Uterus (tissue), 3 donors: ENCODE measurements at regions not wholly inside any gene's neighbourhood (a gene's known extent, or its start where the extent isn't known, plus 50 kb on each side); places are given as distances from the start of the nearest gene placed in this dataset.

Source experiments
- DNase-seq, 2 donors: peaks; one replicate each; pipeline ENCODE4 v3.0.0-alpha.2; 2019 to 2020
- H3K27ac ChIP-seq, 2 donors: fragments of 200-600 bp; sonication (generic); 1 replicate in 1 of 2; 2 replicates in 1 of 2; pipeline ENCODE4 v1.5.1; 2016 to 2018
- H3K27me3 ChIP-seq, 2 donors: fragments of 200-600 bp; sonication (generic); one replicate each; pipeline ENCODE4 v1.5.1; 2018 to 2019; ENCODE audit warnings: control low read depth in 1 of 2
- H3K36me3 ChIP-seq, 2 donors: fragments of 200-600 bp; sonication (generic); one replicate each; pipeline ENCODE4 v1.5.1; 2019; ENCODE audit warnings: control low read depth in 1 of 2
- H3K4me1 ChIP-seq, 2 donors: fragments of 200-600 bp; sonication (generic); one replicate each; pipeline ENCODE4 v1.5.1; 2018 to 2019; ENCODE audit warnings: control low read depth in 1 of 2
- H3K4me3 ChIP-seq, 2 donors: fragments of 200-600 bp; sonication (generic); 1 replicate in 1 of 2; 2 replicates in 1 of 2; pipeline ENCODE4 v1.5.1; 2018 to 2019; ENCODE audit warnings: mild to moderate bottlenecking in 1 of 2
- H3K9me3 ChIP-seq, 2 donors: fragments of 200-600 bp; sonication (generic); one replicate each; pipeline ENCODE4 v1.5.1; 2019; ENCODE audit warnings: control low read depth in 1 of 2
- POLR2A ChIP-seq, 2 donors: fragments of 450-650 bp; IDR thresholded peaks; one replicate each; pipeline ENCODE4 v1.6.1; 2016; ENCODE audit warnings: antibody characterized with exemption in 2 of 2, mild to moderate bottlenecking in 1 of 2, moderate library complexity in 1 of 2
- intact Hi-C: fragments of 100-400 bp; cut with DNase I; formaldehyde crosslinking; loops from one replicate; pipeline ENCODE4 v1.15.1; 2023; ENCODE audit warnings: low total_unique reads
- TF ChIP-seq, protein P1 (sequence below), 4 experiments: fragments of 200-600 bp in 2 of 4; fragments of 450-650 bp in 2 of 4; sonication (generic) in 2 of 4; IDR thresholded peaks; one replicate each; pipeline ENCODE4 v1.5.1; 2016 to 2019; ENCODE audit warnings: antibody characterized with exemption in 4 of 4, mild to moderate bottlenecking in 2 of 4, moderate library complexity in 1 of 4
- donor health status: DM: yes; HTN: yes; CAD: no.

DNA sequence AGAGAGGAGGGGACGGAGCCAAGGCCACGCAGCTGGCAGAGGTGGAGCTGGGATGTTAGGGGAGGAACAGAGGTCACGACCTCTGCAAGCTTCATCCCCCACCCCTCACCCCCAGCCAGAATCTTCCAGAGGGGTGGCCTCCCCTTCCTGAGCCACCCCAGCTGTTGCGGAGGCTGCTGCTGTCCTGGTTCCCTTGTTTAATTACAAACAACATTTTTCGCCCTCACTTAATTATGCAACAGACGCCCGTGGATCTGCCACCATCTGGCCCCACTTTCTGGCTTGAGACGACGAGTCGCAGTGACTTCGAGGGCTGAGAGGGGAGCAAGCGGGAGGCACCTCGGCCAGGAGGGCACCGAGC lies 153.7 kb upstream of the PTPN1 start:
- no peaks in the 10 kb centered on the region for H3K4me1 ChIP-seq
- H3K36me3 ChIP-seq: no peaks in the 10 kb centered on the region
- DNase-seq: no peak
- TF ChIP-seq POLR2A (IDR thresholded peaks at IDR 0.05): no peak
- TF ChIP-seq, protein P1, sequence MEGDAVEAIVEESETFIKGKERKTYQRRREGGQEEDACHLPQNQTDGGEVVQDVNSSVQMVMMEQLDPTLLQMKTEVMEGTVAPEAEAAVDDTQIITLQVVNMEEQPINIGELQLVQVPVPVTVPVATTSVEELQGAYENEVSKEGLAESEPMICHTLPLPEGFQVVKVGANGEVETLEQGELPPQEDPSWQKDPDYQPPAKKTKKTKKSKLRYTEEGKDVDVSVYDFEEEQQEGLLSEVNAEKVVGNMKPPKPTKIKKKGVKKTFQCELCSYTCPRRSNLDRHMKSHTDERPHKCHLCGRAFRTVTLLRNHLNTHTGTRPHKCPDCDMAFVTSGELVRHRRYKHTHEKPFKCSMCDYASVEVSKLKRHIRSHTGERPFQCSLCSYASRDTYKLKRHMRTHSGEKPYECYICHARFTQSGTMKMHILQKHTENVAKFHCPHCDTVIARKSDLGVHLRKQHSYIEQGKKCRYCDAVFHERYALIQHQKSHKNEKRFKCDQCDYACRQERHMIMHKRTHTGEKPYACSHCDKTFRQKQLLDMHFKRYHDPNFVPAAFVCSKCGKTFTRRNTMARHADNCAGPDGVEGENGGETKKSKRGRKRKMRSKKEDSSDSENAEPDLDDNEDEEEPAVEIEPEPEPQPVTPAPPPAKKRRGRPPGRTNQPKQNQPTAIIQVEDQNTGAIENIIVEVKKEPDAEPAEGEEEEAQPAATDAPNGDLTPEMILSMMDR (IDR thresholded peaks at IDR 0.05): no peak
- no peaks in the 10 kb centered on the region for H3K27me3 ChIP-seq
- intact Hi-C loops: no loop called here
- H3K9me3 ChIP-seq: no peaks in the 10 kb centered on the region
- no peak overlapping the region for H3K27ac ChIP-seq
- H3K4me3 ChIP-seq: no peak overlapping the region

DNA sequence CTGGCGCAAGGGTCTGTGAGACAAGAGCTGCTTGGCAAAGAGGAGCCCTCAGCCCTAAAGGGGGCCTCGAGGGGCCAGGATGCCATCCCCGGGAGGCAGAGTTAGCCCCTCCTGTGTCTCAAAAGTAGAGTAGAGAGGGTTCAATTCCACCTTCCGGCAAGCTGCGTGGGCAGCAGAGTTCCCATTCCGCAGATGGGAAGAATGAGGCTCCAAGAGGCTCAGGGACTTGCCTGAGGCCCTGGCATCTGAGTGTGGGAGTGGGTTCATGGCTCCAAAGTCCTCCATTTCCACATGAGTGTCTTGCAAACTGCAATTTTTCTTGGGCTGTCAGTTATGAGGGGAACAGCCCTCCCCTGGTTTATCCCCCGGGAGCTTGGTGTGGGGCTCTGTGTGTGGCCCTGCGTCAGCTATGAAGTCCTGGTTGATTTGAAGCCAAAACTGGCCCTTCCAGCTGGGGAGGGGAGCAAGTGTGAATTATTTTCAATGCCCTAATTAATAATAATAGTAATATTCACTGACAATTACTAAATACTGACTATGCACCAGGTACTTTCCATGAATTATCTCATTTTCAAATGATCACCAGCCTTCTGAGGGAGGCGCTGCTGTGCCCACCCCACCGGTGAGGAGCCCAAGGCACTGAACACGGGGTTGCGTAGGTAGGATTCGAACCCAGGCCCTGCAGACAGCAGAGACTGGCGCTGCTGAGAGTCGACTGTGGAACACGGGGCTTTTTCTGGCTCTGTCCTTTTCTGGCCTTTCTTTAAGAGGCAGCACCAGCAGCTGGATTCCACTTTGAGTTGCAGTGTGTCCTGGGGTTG lies 153.0 kb upstream of the PTPN1 start:
- H3K27me3 ChIP-seq: no peaks in the 10 kb centered on the region
- H3K4me3 ChIP-seq: no peak overlapping the region
- intact Hi-C loops: no loop called here
- no peak for DNase-seq
- no peaks in the 10 kb centered on the region for H3K9me3 ChIP-seq
- H3K4me1 ChIP-seq: no peaks in the 10 kb centered on the region
- no peak for TF ChIP-seq POLR2A (IDR thresholded peaks at IDR 0.05)
- TF ChIP-seq, protein P1 (IDR thresholded peaks at IDR 0.05): no peak
- no peak overlapping the region for H3K27ac ChIP-seq
- no peaks in the 10 kb centered on the region for H3K36me3 ChIP-seq

DNA sequence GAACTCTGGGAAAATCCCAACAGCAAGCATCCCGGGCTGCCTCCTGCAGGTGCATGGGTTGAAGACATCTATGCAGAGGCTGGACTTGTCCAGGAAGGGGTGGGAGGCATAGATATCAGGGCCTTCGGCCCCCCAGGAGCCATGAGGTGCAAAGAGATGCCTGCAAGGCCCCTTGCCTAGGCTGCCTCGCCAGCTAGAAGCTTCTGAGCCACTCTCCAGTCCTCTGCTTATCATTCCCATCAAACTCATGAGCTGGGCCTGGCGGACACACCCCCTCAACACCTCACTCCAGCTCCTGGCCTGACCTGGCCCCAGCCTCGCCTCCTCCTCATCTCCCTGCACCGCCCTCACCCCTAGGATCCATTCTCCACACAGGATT lies 152.4 kb upstream of the PTPN1 start:
- no peaks in the 10 kb centered on the region for H3K9me3 ChIP-seq
- no peak overlapping the region for H3K27ac ChIP-seq
- intact Hi-C loops: no loop called here
- H3K4me1 ChIP-seq: no peaks in the 10 kb centered on the region
- H3K4me3 ChIP-seq: no peak overlapping the region
- no peaks in the 10 kb centered on the region for H3K27me3 ChIP-seq
- TF ChIP-seq, protein P1 (IDR thresholded peaks at IDR 0.05): no peak
- no peak for TF ChIP-seq POLR2A (IDR thresholded peaks at IDR 0.05)
- no peaks in the 10 kb centered on the region for H3K36me3 ChIP-seq
- no peak for DNase-seq

DNA sequence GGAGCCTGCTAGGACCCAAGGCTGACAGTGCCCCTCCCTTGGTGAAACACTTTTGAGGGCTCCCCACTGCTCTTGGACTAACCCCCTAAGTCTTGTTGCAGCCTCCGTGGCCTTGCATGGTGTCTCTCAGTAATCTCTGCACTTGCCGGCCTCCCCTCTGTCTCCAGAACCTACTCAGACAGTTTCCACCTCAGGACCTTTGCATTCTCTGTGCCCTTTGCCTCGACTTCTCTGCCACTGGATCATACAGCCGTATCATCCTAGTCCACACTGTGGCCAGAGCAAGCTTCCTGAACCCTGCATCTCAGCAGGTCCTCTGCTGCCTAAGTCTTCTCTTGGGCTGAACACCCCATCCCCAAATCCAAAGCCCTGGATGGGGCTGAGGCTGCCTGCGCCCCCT lies 152.0 kb upstream of the PTPN1 start:
- Histone ChIP-seq H3K4me3 (no peak overlapping the region), H3K27me3 (no peaks in the 10 kb centered on the region), H3K9me3 (no peaks in the 10 kb centered on the region), H3K4me1 (no peaks in the 10 kb centered on the region), H3K27ac (no peak overlapping the region), H3K36me3 (no peaks in the 10 kb centered on the region)
- intact Hi-C loops: no loop called here
- DNase-seq: no peak
- TF ChIP-seq, protein P1 (IDR thresholded peaks at IDR 0.05): no peak
- no peak for TF ChIP-seq POLR2A (IDR thresholded peaks at IDR 0.05)

DNA sequence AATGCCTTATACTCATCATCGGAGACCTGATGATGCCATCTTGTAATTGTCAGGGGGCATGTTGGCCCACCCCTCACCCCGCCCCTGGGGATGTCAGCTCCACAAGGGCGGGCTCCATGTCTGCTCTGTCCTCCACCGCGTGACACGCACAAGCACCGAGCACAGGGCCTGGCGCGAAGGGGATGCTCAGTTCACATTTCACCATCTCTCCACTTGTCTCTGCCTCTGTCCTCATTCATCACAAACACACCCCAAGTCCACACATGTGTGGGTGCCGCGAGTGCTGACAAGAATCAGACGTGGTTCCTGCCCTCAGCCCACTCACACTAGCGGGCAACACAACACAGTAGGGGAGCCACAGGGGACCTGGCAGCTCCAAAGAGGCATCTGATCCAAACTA lies 151.2 kb upstream of the PTPN1 start:
- no peaks in the 10 kb centered on the region for H3K36me3 ChIP-seq
- H3K4me1 ChIP-seq: no peaks in the 10 kb centered on the region
- H3K4me3 ChIP-seq: no peak overlapping the region
- H3K27ac ChIP-seq: no peak overlapping the region
- H3K9me3 ChIP-seq: no peaks in the 10 kb centered on the region
- H3K27me3 ChIP-seq: no peaks in the 10 kb centered on the region
- DNase-seq: no peak
- no peak for TF ChIP-seq POLR2A (IDR thresholded peaks at IDR 0.05)
- TF ChIP-seq, protein P1 (IDR thresholded peaks at IDR 0.05): no peak
- intact Hi-C loops: no loop called here
